Vagina (tissue), 2 donors: ENCODE measurements at regions not wholly inside any gene's neighbourhood (a gene's known extent, or its start where the extent isn't known, plus 50 kb on each side); places are given as distances from the start of the nearest gene placed in this dataset.

Source experiments
- POLR2A ChIP-seq, 2 donors: fragments of 450-650 bp; IDR thresholded peaks; one replicate each; pipeline ENCODE4 v1.6.1; 2017; ENCODE audit warnings: antibody characterized with exemption in 2 of 2, mild to moderate bottlenecking in 2 of 2, moderate library complexity in 2 of 2
- POLR2AphosphoS5 ChIP-seq, 2 donors: sonication (generic); formaldehyde crosslinking; IDR thresholded peaks; one replicate each; pipeline ENCODE4 v1.9.0; 2017; ENCODE audit warnings: antibody characterized with exemption in 2 of 2, mild to moderate bottlenecking in 2 of 2, low read depth in 1 of 2; ENCODE audit not compliant: insufficient read depth in 1 of 2
- TF ChIP-seq, protein P1 (sequence below), 3 experiments: fragments of 450-650 bp in 2 of 3; fragments of 200-600 bp in 1 of 3; sonication (generic) in 1 of 3; IDR thresholded peaks; one replicate each; pipeline ENCODE4 v1.5.1; 2017 to 2019; ENCODE audit warnings: antibody characterized with exemption in 3 of 3, mild to moderate bottlenecking in 2 of 3, moderate library complexity in 2 of 3

DNA sequence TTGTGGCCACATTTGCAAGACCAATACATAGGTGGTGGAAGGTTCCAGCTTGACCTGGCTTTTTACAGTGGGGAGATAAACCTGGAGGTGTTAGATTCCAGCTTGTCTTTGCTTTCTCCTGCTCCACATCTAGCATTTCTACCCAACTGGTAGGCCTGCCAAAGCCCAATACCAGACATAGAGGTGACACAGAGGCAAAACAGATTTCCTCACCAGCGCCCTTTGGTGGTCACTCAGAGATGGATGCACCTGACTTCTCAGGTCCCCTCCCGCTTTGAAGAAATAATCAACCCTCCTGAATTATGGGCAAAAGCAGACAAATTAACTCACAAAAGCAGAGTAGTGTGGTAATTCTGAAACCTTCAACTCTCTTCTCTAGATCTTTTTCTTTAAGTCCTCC, 1356.2 kb downstream of the FAM181B start:
- TF ChIP-seq POLR2A (IDR thresholded peaks at IDR 0.05) = no peak
- TF ChIP-seq, protein P1, sequence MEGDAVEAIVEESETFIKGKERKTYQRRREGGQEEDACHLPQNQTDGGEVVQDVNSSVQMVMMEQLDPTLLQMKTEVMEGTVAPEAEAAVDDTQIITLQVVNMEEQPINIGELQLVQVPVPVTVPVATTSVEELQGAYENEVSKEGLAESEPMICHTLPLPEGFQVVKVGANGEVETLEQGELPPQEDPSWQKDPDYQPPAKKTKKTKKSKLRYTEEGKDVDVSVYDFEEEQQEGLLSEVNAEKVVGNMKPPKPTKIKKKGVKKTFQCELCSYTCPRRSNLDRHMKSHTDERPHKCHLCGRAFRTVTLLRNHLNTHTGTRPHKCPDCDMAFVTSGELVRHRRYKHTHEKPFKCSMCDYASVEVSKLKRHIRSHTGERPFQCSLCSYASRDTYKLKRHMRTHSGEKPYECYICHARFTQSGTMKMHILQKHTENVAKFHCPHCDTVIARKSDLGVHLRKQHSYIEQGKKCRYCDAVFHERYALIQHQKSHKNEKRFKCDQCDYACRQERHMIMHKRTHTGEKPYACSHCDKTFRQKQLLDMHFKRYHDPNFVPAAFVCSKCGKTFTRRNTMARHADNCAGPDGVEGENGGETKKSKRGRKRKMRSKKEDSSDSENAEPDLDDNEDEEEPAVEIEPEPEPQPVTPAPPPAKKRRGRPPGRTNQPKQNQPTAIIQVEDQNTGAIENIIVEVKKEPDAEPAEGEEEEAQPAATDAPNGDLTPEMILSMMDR (IDR thresholded peaks at IDR 0.05) = no peak
- TF ChIP-seq POLR2AphosphoS5 (IDR thresholded peaks at IDR 0.05; ENCODE audit: insufficient read depth in 1 of 2, low read depth in 1 of 2) = no peak
